ENCODE measurements at regions not wholly inside any gene's neighbourhood (a gene's known extent, or its start where the extent isn't known, plus 50 kb on each side); places are given as distances from the start of the nearest gene placed in this dataset.

DNA sequence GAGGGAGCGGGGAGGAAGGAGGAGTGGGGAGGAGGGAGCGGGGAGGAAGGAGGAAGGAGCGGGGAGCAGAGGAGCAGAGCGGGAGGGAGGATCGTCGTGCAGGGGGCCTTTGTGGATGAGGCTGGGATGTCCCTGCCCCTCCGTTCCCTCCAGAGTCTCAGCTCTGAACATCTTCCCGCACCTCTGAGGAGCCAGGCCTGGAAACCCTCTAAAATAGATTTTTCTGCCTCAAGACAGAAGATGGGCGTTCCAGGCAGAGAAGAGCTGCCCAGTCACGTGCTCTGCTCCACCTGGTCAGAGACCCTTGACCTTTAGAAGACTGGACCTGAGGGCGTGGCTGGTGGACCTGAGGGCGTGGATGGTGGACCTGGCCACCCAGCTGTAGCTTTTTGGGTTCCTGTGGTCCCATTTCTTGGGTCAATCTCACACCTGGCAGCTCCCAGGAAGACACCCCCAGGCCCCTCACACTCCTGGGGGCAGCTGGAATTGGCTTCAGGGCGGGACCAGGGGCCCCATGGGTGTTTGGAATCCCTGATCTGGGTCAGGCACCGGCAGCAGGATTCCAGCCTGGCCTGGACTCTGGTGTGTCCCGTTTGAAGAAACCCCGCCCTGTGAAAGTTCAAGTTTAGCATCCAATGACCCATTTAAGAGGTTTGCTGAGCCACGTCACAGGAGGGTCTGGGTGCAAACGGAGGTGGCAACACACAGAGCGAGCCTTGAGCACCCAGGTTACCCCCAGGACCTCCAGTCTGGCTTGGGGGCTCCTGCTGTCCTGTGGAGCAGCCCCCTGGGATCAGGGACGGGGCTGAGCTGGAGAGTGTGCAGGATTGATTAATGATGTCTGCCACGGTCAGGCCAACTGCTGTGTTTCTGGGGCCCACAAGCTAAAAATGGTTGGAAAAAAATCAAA is 96.9 kb upstream of the BHLHE23 start:
- WGBS: 66% methylated on average over 11 of the region's 21 CpGs
- DNase-seq (ENCODE audit: extremely low spot score): no peak
- H3K4me3 ChIP-seq: no peak overlapping the region

DNA sequence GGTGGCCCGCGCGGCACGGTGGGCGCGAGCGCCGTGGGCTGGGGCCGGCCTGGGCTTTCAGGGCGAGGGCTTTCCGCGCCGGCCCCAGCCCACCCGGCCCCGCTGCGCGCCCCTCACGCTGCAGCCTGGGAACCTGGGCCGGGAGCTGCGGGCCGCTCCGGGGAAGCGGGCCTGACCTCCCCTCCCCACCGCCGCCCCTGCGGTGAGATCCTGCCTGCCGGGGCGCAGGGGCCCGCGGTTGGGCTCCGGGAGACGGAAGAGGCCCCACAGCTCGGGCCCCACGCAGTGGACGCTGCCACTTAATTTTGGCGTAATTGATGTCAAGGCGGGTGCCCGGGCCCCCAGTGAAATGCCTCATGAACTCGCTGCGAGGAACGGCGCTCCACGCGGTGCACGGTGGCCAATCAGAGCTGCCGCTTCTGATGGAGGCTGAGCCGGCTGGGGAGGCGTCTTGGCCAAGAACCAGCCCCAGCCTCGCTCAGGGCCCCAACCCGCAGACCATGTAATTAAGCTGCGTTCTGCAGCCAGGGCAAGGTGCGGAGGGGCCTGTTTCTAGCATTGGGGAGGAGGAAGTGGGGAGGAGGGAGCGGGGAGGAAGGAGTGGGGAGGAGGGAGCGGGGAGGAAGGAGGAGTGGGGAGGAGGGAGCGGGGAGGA is 96.1 kb upstream of the BHLHE23 start:
- TF ChIP-seq POLR2A (IDR thresholded peaks at IDR 0.05; ENCODE audit: low read depth) (no peak), POLR2AphosphoS5 (IDR thresholded peaks at IDR 0.05) (no peak), EP300 (IDR thresholded peaks at IDR 0.05) (no peak)
- TF ChIP-seq, protein P1, sequence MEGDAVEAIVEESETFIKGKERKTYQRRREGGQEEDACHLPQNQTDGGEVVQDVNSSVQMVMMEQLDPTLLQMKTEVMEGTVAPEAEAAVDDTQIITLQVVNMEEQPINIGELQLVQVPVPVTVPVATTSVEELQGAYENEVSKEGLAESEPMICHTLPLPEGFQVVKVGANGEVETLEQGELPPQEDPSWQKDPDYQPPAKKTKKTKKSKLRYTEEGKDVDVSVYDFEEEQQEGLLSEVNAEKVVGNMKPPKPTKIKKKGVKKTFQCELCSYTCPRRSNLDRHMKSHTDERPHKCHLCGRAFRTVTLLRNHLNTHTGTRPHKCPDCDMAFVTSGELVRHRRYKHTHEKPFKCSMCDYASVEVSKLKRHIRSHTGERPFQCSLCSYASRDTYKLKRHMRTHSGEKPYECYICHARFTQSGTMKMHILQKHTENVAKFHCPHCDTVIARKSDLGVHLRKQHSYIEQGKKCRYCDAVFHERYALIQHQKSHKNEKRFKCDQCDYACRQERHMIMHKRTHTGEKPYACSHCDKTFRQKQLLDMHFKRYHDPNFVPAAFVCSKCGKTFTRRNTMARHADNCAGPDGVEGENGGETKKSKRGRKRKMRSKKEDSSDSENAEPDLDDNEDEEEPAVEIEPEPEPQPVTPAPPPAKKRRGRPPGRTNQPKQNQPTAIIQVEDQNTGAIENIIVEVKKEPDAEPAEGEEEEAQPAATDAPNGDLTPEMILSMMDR (IDR thresholded peaks at IDR 0.05): no peak
- peaks cover 7 to 33% (median 27%) of the 10 kb centered on the region in 4 donors for H3K4me1 ChIP-seq
- H3K27me3 ChIP-seq: peaks cover 0 to 33% (median 0%) of the 10 kb centered on the region in 4 donors
- no peaks in the 10 kb centered on the region for H3K9me3 ChIP-seq
- WGBS: under 1% methylated on average over 17 of the region's 55 CpGs
- no peak for DNase-seq (ENCODE audit: extremely low spot score)
- H3K36me3 ChIP-seq: no peaks in the 10 kb centered on the region
- H3K27ac ChIP-seq (replicated peaks in 1 of 4): peak overlapping the region; percentile 68 to 88 (median 78)
- H3K4me3 ChIP-seq: peak overlapping the region; percentile 68 to 79 (median 72)
- intact Hi-C loops (cut with DNase I): no loop called here

More for the DNA sequence above, 96.9 kb upstream of the BHLHE23 start:
- Histone ChIP-seq H3K27ac (replicated peaks in 1 of 4) (no peak overlapping the region), H3K9me3 (peaks cover 0 to 3% (median 0%) of the 10 kb centered on the region in 4 donors), H3K36me3 (no peaks in the 10 kb centered on the region), H3K27me3 (peaks cover 0 to 25% (median 0%) of the 10 kb centered on the region in 4 donors), H3K4me1 (peaks cover 7 to 33% (median 27%) of the 10 kb centered on the region in 4 donors)
- TF ChIP-seq, protein P1 (IDR thresholded peaks at IDR 0.05): no peak
- TF ChIP-seq POLR2A (IDR thresholded peaks at IDR 0.05; ENCODE audit: low read depth): no peak
- TF ChIP-seq EP300 (IDR thresholded peaks at IDR 0.05): no peak
- TF ChIP-seq POLR2AphosphoS5 (IDR thresholded peaks at IDR 0.05): no peak
- intact Hi-C loops (cut with DNase I): no loop called here

DNA sequence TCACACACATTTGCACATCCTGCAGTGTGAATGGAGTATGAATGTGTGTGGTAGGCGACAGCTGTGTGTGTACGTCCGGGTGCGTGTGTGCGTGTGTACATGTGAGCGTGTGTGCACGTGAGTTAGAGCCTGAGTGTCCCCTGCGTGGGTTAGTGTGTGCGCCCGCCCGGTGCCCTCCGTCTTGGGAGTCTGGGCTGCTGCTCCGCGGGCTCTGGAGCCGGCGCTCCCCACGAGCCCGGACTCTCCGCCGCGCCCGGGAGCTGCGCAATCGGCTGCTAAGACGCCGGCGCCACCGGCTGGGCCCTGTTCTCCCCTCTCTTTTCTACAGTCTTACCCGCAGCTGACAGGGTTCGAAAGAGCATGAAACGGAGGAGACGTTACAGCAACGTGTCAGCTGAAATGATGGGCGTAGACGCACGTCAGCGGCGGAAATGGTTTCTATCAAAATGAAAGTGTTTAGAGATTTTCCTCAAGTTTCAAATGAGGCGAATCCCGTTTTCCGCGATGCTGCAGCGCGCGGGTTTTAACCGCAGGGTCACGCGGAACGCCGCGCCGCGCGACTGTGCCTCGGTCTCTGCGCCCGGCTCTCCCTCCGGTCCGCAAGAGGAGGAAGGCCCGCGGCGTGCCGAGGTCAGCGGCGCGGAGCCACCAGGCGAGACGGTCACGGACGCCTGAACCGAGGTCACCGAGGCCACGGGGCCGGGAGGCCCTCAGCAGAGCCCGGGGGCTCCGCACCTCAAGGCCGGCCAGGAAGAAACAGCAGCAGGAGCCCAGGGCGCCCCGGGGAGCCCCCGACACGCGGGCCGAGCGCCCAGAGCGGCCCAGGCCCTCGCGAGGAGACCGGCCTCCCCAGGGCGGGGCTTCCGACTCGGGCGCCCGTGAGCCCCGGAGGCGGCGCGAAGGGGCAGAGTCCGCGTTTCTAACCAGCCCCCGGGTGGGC is 95.3 kb upstream of the BHLHE23 start:
- Histone ChIP-seq H3K27me3 (peaks cover 0 to 41% (median 0%) of the 10 kb centered on the region in 4 donors), H3K36me3 (no peaks in the 10 kb centered on the region), H3K27ac (replicated peaks in 1 of 4) (peak overlapping the region; percentile 68 to 88 (median 78)), H3K9me3 (no peaks in the 10 kb centered on the region), H3K4me3 (peak overlapping the region; percentile 68 to 79 (median 72)), H3K4me1 (peaks cover 7 to 33% (median 27%) of the 10 kb centered on the region in 4 donors)
- 3% methylated on average over 33 of the region's 100 CpGs for WGBS
- intact Hi-C loops (cut with DNase I): no loop called here
- DNase-seq (ENCODE audit: extremely low spot score): no peak
- TF ChIP-seq POLR2A (IDR thresholded peaks at IDR 0.05; ENCODE audit: low read depth) (no peak), EP300 (IDR thresholded peaks at IDR 0.05) (no peak), POLR2AphosphoS5 (IDR thresholded peaks at IDR 0.05) (no peak)
- TF ChIP-seq, protein P1 (IDR thresholded peaks at IDR 0.05): no peak

DNA sequence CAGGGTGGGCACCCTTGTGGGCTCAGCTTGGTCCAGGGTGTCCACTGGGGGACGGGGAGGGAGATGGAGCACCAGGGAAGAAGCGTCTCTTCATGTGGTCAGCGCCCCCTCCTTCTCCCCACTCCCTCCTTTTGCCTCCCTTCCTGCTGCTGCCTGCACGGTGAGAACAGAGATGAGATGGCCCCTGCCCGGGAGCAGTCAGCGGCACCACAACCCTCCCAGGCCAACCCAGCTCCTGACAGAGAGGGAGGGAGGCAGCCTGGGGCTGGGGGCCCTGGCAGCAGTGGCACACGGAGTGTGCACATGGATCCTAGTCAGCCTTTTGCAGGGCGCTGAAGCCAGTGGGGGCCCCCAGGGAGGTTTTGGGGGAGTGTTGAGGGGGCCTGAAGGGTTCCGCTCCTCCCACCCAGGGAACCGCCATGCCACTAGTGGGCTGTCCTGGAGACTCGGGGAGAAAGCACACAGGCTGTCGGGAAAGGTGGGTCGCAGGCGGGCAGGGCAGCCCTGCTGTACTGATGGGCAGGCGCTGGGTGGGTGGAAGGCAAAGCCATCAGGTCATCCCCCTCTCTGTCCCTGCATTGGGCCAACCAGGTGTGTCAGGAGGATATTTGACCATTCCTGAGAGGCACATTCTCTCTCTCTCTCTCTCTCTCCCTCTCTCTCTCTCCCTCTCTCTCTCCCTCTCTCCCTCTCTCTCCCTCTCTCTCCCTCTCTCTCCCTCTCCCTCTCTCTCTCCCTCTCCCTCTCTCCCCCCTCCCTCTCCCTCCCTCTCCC is 94.3 kb upstream of the BHLHE23 start:
- no peaks in the 10 kb centered on the region for H3K9me3 ChIP-seq
- no peak overlapping the region for H3K27ac ChIP-seq (replicated peaks in 1 of 4)
- no peak for DNase-seq (ENCODE audit: extremely low spot score)
- TF ChIP-seq, protein P1 (IDR thresholded peaks at IDR 0.05): peak in 1 of 3 experiments; percentile 32
- TF ChIP-seq EP300 (IDR thresholded peaks at IDR 0.05): no peak
- peak overlapping the region in 2 of 4 donors; percentile 68 to 71 for H3K4me3 ChIP-seq
- WGBS: 59% methylated on average over 13 of the region's 15 CpGs
- intact Hi-C loops (cut with DNase I): no loop called here
- peaks cover 7 to 29% (median 24%) of the 10 kb centered on the region in 4 donors for H3K4me1 ChIP-seq
- peaks cover 0 to 51% (median 0%) of the 10 kb centered on the region in 4 donors for H3K27me3 ChIP-seq
- H3K36me3 ChIP-seq: no peaks in the 10 kb centered on the region
